Right lobe of liver (tissue), 6 donors: ENCODE measurements at regions not wholly inside any gene's neighbourhood (a gene's known extent, or its start where the extent isn't known, plus 50 kb on each side); places are given as distances from the start of the nearest gene placed in this dataset.

Experiments
- ATAC-seq, 4 donors: fragments of 200-7000 bp; cut with Tn5 transposase; one replicate each; pipeline ENCODE4 v1.9.1; 2020; ENCODE audit warnings: mild to moderate bottlenecking in 4 of 4, moderate library complexity in 4 of 4
- DNase-seq, 3 donors: peaks; one replicate each; pipeline ENCODE4 v3.0.0-alpha.2; 2020
- H3K27ac ChIP-seq, 3 donors: fragments of 200-600 bp; one replicate each; pipeline ENCODE4 v1.8.0; 2022
- H3K27me3 ChIP-seq, 2 donors: fragments of 200-600 bp; one replicate each; pipeline ENCODE4 v1.8.0; 2022
- H3K36me3 ChIP-seq, 4 donors: fragments of 200-600 bp; sonication (generic) in 1 of 4; one replicate each; pipeline versions ENCODE4 v1.5.1 to v1.8.0; 2017 to 2022; ENCODE audit warnings: control low read depth in 1 of 4
- H3K4me1 ChIP-seq, 4 donors: fragments of 200-600 bp; sonication (generic) in 1 of 4; one replicate each; pipeline versions ENCODE4 v1.5.1 to v1.8.0; 2017 to 2022; ENCODE audit warnings: control low read depth in 1 of 4
- H3K4me3 ChIP-seq, 3 donors: fragments of 200-600 bp; one replicate each; pipeline ENCODE4 v1.8.0; 2022
- H3K9me3 ChIP-seq, 4 donors: fragments of 200-600 bp; sonication (generic) in 1 of 4; one replicate each; pipeline versions ENCODE4 v1.5.1 to v1.8.0; 2017 to 2022; ENCODE audit warnings: control low read depth in 1 of 4
- POLR2A ChIP-seq: fragments of 450-650 bp; IDR thresholded peaks from one replicate; pipeline ENCODE4 v1.6.1; 2017; ENCODE audit warnings: antibody characterized with exemption, mild to moderate bottlenecking
- WGBS: methylation state at CpG from one replicate; pipeline ENCODE4 v1.1.6; 2018; ENCODE audit warnings: low coverage, low lambda C conversion rate; ENCODE audit not compliant: insufficient coverage; ENCODE audit errors: missing lambda C conversion rate; 5-methylcytosine and 5-hydroxymethylcytosine counted together
- intact Hi-C, 2 donors: fragments of 100-400 bp; cut with DNase I; formaldehyde crosslinking; loops; one replicate each; pipeline versions ENCODE4 v1.11.2 to v1.14.1; 2022
- TF ChIP-seq, protein P1 (sequence below), 4 donors: fragments of 200-600 bp in 3 of 4; fragments of 450-650 bp in 1 of 4; IDR thresholded peaks; one replicate each; pipeline versions ENCODE4 v1.5.1 to v1.8.0; 2016 to 2022; ENCODE audit warnings: antibody characterized with exemption in 4 of 4, mild to moderate bottlenecking in 2 of 4
- donor health status: DM: no; HTN: yes; CAD: no.
- donor health status: DM: no; HTN: no; CAD: no.
- donor health status: DM: no; HTN: no; CAD: no.
- donor health status: DM: no; HTN: yes; CAD: no.
- donor health status: DM: no; HTN: yes; CAD: no.

DNA sequence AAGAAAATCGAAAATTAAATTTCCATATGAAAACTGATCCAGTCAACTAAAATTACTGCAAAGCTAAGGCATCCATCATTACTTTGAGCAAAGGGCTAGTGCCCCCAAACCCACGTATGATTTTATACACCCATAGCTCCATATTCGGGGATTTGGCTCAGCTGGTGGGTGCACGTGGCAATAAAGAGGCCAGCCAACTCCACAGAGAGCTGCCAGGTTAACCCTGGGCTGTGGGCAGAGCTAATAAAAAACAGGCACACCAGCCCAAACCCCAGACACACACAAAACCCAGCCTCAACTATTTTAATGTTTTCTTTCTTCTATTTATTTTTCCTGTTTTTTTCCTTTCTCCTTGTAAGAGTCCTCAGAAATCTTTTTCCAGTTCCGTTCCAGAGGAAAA lies 151.3 kb upstream of the SOX11 start:
- H3K9me3 ChIP-seq, result no peaks in the 10 kb centered on the region
- WGBS, result 32% methylated on average over 5 of the region's 5 CpGs
- DNase-seq, result no peak
- H3K36me3 ChIP-seq, result no peaks in the 10 kb centered on the region
- no peak for TF ChIP-seq POLR2A
- TF ChIP-seq, protein P1, sequence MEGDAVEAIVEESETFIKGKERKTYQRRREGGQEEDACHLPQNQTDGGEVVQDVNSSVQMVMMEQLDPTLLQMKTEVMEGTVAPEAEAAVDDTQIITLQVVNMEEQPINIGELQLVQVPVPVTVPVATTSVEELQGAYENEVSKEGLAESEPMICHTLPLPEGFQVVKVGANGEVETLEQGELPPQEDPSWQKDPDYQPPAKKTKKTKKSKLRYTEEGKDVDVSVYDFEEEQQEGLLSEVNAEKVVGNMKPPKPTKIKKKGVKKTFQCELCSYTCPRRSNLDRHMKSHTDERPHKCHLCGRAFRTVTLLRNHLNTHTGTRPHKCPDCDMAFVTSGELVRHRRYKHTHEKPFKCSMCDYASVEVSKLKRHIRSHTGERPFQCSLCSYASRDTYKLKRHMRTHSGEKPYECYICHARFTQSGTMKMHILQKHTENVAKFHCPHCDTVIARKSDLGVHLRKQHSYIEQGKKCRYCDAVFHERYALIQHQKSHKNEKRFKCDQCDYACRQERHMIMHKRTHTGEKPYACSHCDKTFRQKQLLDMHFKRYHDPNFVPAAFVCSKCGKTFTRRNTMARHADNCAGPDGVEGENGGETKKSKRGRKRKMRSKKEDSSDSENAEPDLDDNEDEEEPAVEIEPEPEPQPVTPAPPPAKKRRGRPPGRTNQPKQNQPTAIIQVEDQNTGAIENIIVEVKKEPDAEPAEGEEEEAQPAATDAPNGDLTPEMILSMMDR (IDR thresholded peaks at IDR 0.05), result no peak
- no peak overlapping the region for H3K4me3 ChIP-seq
- H3K27ac ChIP-seq, result no peak overlapping the region
- intact Hi-C loops, result no loop called here
- ATAC-seq, result no peak
- no peaks in the 10 kb centered on the region for H3K4me1 ChIP-seq
- no peaks in the 10 kb centered on the region for H3K27me3 ChIP-seq

DNA sequence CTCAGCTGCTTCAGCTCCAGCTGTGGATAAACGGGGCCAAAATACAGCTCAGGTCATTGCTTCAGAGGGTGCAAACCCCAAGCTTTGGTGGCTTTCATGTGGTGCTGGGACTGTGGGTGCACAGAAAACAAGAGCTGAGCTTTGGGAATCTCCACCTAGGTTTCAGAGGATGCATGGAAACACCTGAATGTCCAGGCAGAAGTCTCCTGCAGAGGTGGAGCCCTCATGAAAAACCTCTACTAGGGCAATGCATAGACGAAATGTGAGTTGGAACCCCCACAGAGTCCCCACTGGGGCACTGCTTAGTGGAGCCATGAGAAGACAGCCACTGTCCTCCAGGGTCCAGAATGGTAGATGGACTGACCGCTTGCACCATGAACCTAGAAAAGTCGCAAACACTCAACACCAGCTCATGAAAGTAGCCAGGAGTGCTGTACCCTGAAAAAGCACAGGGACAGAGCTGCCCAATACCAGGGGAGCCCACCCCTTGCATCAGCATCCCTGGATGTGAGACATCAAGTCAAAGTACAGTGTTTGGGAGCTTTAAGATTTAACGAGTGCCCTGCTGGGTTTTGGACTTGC lies 147.9 kb upstream of the SOX11 start:
- Histone ChIP-seq H3K9me3 (no peaks in the 10 kb centered on the region), H3K4me1 (no peaks in the 10 kb centered on the region), H3K27ac (no peak overlapping the region), H3K4me3 (no peak overlapping the region), H3K27me3 (no peaks in the 10 kb centered on the region), H3K36me3 (no peaks in the 10 kb centered on the region)
- intact Hi-C loops, result no loop called here
- TF ChIP-seq, protein P1 (IDR thresholded peaks at IDR 0.05), result no peak
- no peak for TF ChIP-seq POLR2A
- ATAC-seq, result no peak
- 72% methylated on average over 2 of the region's 5 CpGs for WGBS
- no peak for DNase-seq

DNA sequence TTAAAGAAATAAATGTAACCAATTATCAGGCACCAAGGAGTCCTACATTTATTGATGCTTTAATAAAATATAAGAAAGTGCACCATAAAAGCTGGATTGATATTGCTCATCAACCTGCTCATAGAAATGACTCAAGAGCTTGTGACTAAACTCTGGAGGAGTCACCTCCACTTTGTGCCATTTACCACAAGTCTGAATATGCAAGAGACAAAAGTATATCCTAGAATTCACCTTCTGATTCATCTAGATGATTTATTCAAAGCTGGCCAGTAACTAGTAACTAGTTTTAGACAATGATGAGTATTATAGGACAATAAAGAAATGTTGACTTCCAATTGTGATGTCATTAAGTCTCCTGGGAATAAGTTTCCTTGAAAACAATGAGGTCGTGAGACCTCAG lies 146.0 kb upstream of the SOX11 start:
- ATAC-seq, result no peak
- no peaks in the 10 kb centered on the region for H3K27me3 ChIP-seq
- DNase-seq, result no peak
- H3K4me3 ChIP-seq, result no peak overlapping the region
- no peak overlapping the region for H3K27ac ChIP-seq
- intact Hi-C loops, result no loop called here
- WGBS, result 57% methylated on average over 1 of the region's 1 CpG
- no peaks in the 10 kb centered on the region for H3K4me1 ChIP-seq
- no peaks in the 10 kb centered on the region for H3K9me3 ChIP-seq
- no peaks in the 10 kb centered on the region for H3K36me3 ChIP-seq
- no peak for TF ChIP-seq POLR2A

DNA sequence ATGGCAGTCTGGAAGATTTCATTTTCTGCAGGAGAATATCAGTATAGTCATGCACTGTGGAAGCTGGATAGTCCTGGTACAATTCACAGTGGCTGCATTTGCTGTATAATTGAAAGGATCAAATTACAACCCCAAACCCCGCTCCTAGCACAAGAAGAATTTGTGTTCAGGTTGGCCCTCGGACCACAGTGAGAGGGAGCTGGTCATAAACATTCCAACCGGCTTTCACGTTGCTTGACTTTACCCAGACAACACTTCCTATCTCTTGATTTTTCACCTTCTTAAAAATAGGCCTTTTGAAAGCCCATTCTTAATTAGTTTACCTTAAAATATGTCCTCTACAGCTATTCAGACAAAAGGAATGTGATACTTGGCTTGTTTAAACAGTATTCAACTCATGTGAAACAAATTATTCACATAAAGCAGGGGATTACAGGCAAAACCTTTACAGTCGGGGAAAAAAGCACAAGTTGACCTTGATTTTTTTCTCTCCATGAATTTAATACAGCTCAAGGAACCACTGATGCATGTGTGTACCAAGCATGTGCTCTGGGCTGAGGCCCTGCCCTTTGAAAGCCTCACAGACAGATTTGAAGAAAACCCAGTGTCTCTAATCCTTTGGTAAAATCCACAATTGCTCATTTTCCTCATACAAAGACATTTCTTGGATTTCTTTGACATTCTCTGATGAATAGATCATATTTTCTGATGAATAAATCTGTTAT lies 143.0 kb upstream of the SOX11 start:
- Histone ChIP-seq H3K4me3 (no peak overlapping the region), H3K36me3 (no peaks in the 10 kb centered on the region), H3K27ac (no peak overlapping the region), H3K4me1 (no peaks in the 10 kb centered on the region), H3K27me3 (no peaks in the 10 kb centered on the region), H3K9me3 (no peaks in the 10 kb centered on the region)
- TF ChIP-seq, protein P1 (IDR thresholded peaks at IDR 0.05), result no peak
- TF ChIP-seq POLR2A, result no peak
- intact Hi-C loops, result no loop called here
- WGBS, result 5% methylated on average over 5 of the region's 5 CpGs
- ATAC-seq, result no peak
- DNase-seq, result no peak

DNA sequence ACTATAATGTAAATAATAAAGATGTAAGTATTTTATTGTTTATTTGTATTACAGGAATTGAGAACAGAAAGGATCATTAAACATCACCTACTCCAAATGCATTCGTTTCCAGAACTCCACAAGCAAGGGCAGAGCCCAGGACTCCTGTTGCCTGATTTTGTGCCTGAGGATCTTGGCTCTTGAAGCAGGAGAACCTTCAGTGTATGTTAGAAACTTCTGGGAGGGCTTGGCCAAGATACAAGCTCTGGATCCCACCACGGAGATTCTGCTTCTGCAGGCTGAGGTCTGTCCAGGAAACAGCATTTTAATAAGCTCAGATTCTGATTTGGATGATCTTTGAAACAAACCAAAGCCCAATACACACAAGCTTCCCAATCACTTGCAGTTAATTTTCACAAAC lies 142.4 kb upstream of the SOX11 start:
- TF ChIP-seq, protein P1 (IDR thresholded peaks at IDR 0.05), result no peak
- TF ChIP-seq POLR2A, result no peak
- H3K4me1 ChIP-seq, result no peaks in the 10 kb centered on the region
- H3K9me3 ChIP-seq, result no peaks in the 10 kb centered on the region
- intact Hi-C loops, result no loop called here
- no peaks in the 10 kb centered on the region for H3K27me3 ChIP-seq
- ATAC-seq (no peak), DNase-seq (no peak)
- WGBS, result 22% methylated on average over 1 of the region's 2 CpGs
- H3K36me3 ChIP-seq, result no peaks in the 10 kb centered on the region
- no peak overlapping the region for H3K27ac ChIP-seq
- no peak overlapping the region for H3K4me3 ChIP-seq
